Activated CD4-positive, alpha-beta memory T cell treated with anti-CD3 and anti-CD28 coated beads for 36 hours (primary cell): ENCODE measurements at regions not wholly inside any gene's neighbourhood (a gene's known extent, or its start where the extent isn't known, plus 50 kb on each side); places are given as distances from the start of the nearest gene placed in this dataset.
"Not testable (repeated sequence)": the region's sequence is repeated elsewhere in the genome, so short reads cannot be mapped to it uniquely, and the experiment has no call there.

Experiments
- CTCF ChIA-PET: fragments of 350-600 bp; sonication (Branson Sonifier 250); formaldehyde crosslinking; loops from one replicate; lab custom pipeline; 2021; ENCODE audit warnings: antibody characterized with exemption, inconsistent platforms; lab: Charles Lee
- POLR2A ChIA-PET: fragments of 350-600 bp; sonication (Branson Sonifier 250); formaldehyde crosslinking; loops from one replicate; lab custom pipeline; 2021; ENCODE audit warnings: antibody characterized with exemption; lab: Charles Lee
- DNase-seq: peaks from one replicate; pipeline ENCODE4 v3.0.0-alpha.2; 2020
- H3K27ac Mint-ChIP-seq: one replicate; pipeline ENCODE4 v1.8.0; 2021; ENCODE audit warnings: mixed read lengths
- H3K27me3 Mint-ChIP-seq: one replicate; pipeline ENCODE4 v1.8.0; 2021; ENCODE audit warnings: mixed read lengths
- H3K36me3 Mint-ChIP-seq: one replicate; pipeline ENCODE4 v1.8.0; 2021; ENCODE audit warnings: mixed read lengths
- H3K4me1 Mint-ChIP-seq: one replicate; pipeline ENCODE4 v1.8.0; 2021; ENCODE audit warnings: low read depth, mixed read lengths
- H3K4me3 Mint-ChIP-seq: one replicate; pipeline ENCODE4 v1.8.0; 2021; ENCODE audit warnings: mild to moderate bottlenecking, mixed read lengths
- H3K9me3 Mint-ChIP-seq: one replicate; pipeline ENCODE4 v1.8.0; 2021; ENCODE audit warnings: mixed read lengths
- intact Hi-C: fragments of 100-400 bp; cut with micrococcal nuclease; formaldehyde crosslinking; loops from one replicate; pipeline ENCODE4 v1.15.1; 2023

DNA sequence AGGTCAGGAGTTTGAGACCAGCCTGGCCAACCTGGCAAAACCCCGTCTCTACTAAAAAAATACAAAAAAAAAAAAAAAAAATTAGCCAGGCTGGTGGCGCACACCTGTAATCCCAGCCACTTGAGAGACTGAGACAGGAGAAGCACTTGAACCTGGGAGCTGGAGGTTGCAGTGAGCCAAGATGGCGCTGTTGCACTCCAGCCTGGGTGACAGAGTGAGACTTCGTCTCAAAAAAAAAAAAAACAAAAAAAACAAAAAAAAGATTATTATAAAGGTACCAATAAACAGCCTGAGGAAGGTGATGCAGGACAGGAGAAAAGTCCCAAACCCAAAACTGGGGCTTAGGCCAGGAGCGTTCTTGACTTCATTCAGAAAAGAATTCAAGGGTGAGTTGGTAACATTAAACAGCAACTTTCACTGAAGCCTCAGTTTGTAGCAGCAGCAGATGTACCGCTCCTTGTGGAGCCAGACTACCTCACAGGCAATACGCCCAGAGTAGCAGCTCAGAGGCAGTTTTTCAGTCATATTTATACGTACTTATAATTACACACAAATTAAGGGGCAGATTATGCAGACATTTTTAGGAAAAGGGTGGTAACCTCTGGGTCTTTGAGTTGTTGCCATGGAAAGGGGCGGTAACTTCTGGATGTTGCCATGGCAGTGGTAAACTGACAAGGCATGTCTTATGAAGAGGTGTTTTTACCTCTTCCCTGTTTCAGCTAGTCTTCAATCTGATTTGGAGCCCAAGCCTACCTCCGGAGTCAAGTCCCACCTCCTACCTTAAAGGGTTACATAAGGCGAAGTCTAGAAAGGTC is 1596.6 kb upstream of the CELF4 start:
- H3K4me3 Mint-ChIP-seq = no peak overlapping the region
- no peaks in the 10 kb centered on the region for H3K4me1 Mint-ChIP-seq
- no peak for DNase-seq
- H3K27ac Mint-ChIP-seq = no peak overlapping the region
- intact Hi-C loops = no loop called here
- H3K9me3 Mint-ChIP-seq = peaks cover 2% of the 10 kb centered on the region
- no peaks in the 10 kb centered on the region for H3K36me3 Mint-ChIP-seq
- no peaks in the 10 kb centered on the region for H3K27me3 Mint-ChIP-seq
- ChIA-PET CTCF (no interaction called here), POLR2A (no interaction called here)

- peaks cover 24% of the 10 kb centered on the region for H3K9me3 Mint-ChIP-seq
- DNase-seq = no peak
- POLR2A ChIA-PET = no interaction called here
- no peaks in the 10 kb centered on the region for H3K36me3 Mint-ChIP-seq
- CTCF ChIA-PET = no interaction called here
- no peaks in the 10 kb centered on the region for H3K27me3 Mint-ChIP-seq
- no peaks in the 10 kb centered on the region for H3K4me1 Mint-ChIP-seq
- H3K27ac Mint-ChIP-seq = no peak overlapping the region
- no peak overlapping the region for H3K4me3 Mint-ChIP-seq
- intact Hi-C loops = no loop called here
These were observed 1583.7 kb upstream of the CELF4 start for GRCh38 chr18:39149211-39149806.

DNA sequence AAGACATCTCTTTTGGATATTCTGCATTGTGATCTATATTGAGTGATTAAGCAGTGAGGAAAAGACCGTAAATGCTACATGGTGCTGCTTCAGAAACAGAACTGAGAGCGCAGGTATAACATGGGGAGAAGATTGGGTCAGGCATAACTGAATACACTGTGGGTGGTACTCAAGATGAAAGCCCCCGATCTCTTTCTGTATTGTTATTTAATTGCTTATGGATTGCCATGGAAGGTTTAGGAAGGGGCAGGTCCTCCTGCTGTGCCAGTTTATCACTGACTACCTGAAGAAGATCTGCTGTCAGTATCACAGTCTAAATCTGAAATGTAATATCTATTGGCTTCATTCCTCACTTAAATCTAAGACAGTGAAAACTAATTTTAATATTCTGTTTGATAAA is 1568.7 kb upstream of the CELF4 start:
- POLR2A ChIA-PET = no interaction called here
- no peak overlapping the region for H3K4me3 Mint-ChIP-seq
- H3K27me3 Mint-ChIP-seq = no peaks in the 10 kb centered on the region
- H3K36me3 Mint-ChIP-seq = no peaks in the 10 kb centered on the region
- H3K9me3 Mint-ChIP-seq = peaks cover 7% of the 10 kb centered on the region
- H3K27ac Mint-ChIP-seq = no peak overlapping the region
- H3K4me1 Mint-ChIP-seq = no peaks in the 10 kb centered on the region
- no peak for DNase-seq
- CTCF ChIA-PET = no interaction called here
- intact Hi-C loops = no loop called here

DNA sequence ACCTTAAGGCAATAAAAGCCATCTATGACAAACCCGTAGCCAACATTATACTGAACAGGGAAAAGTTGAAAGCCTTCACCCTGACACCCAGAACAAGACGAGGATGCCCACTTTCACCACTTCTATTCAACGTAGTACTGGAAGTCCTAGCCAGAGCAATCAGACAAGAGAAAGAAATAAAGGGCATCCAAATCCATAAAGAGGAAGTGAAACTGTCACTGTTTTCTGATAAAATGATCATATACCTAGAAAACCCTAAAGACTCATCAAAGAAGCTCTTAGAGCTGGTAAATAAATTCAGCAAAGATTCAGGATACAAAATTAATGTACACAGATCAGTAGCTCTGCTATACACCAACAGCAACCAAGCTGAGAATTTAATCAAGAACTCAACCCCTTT is 1561.9 kb upstream of the CELF4 start:
- DNase-seq, H3K36me3 Mint-ChIP-seq, H3K4me1 Mint-ChIP-seq, intact Hi-C loops, H3K27ac Mint-ChIP-seq, POLR2A ChIA-PET, H3K4me3 Mint-ChIP-seq, H3K27me3 Mint-ChIP-seq: not testable (repeated sequence)
- CTCF ChIA-PET = interaction anchor here (0.7 kb wide), 1 partner anchor 1452 kb away, joined by 3 read pairs; no protein-coding TSS in a partner anchor
- peaks cover 39% of the 10 kb centered on the region for H3K9me3 Mint-ChIP-seq

DNA sequence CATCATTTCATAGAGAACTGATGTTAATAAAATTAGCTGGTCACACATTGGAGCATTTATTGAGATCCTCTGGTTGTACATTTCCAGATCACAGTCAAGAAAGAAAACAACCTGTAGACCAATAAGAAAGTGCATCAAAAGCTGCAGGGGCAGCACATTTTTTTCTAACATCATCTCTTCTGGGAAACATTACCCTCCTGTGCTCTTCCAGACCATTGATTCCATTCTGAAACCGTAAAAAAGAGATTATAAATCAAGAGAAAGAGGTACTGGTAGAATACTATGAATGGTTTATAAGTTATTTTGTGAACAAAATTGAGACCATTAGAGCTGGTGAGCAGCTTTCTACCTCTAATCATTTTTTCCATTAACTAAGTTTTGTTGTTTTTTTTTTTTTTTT is 1548.2 kb upstream of the CELF4 start:
- Mint-ChIP-seq H3K36me3 (no peaks in the 10 kb centered on the region), H3K27ac (no peak overlapping the region), H3K4me3 (no peak overlapping the region), H3K4me1 (no peaks in the 10 kb centered on the region), H3K27me3 (no peaks in the 10 kb centered on the region), H3K9me3 (peaks cover 4% of the 10 kb centered on the region)
- intact Hi-C loops = no loop called here
- ChIA-PET CTCF (no interaction called here), POLR2A (no interaction called here)
- no peak for DNase-seq

DNA sequence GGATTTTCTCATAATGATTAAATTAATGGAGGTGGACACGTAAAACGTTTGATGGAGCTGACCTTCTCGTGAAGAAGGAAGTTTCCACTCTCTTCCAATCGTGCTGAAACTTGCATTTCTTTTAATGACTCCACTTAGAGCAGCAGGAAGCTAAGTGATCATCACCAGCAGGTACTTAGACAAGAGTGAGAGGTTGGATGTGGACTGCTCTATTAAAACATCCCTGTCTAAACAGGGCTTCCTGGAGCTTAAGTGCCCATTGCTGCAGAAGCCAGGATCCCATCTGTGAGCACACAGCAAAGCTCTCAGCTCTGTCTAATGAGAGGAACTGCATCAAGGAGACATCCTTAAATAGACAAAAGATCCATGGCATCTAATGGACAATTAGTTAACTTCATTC is 1539.5 kb upstream of the CELF4 start:
- intact Hi-C loops = no loop called here
- no peak for DNase-seq
- no peak overlapping the region for H3K4me3 Mint-ChIP-seq
- H3K27me3 Mint-ChIP-seq = no peaks in the 10 kb centered on the region
- ChIA-PET CTCF (no interaction called here), POLR2A (no interaction called here)
- no peaks in the 10 kb centered on the region for H3K9me3 Mint-ChIP-seq
- H3K27ac Mint-ChIP-seq = no peak overlapping the region
- H3K36me3 Mint-ChIP-seq = no peaks in the 10 kb centered on the region
- H3K4me1 Mint-ChIP-seq = no peaks in the 10 kb centered on the region

- ChIA-PET CTCF (no interaction called here), POLR2A (no interaction called here)
- intact Hi-C loops = no loop called here
- H3K4me1 Mint-ChIP-seq = no peaks in the 10 kb centered on the region
- H3K27me3 Mint-ChIP-seq = no peaks in the 10 kb centered on the region
- H3K27ac Mint-ChIP-seq = no peak overlapping the region
- H3K36me3 Mint-ChIP-seq = no peaks in the 10 kb centered on the region
- H3K9me3 Mint-ChIP-seq = peaks cover 4% of the 10 kb centered on the region
- no peak overlapping the region for H3K4me3 Mint-ChIP-seq
- no peak for DNase-seq
These were observed 1507.4 kb upstream of the CELF4 start for GRCh38 chr18:39072970-39073369.

DNA sequence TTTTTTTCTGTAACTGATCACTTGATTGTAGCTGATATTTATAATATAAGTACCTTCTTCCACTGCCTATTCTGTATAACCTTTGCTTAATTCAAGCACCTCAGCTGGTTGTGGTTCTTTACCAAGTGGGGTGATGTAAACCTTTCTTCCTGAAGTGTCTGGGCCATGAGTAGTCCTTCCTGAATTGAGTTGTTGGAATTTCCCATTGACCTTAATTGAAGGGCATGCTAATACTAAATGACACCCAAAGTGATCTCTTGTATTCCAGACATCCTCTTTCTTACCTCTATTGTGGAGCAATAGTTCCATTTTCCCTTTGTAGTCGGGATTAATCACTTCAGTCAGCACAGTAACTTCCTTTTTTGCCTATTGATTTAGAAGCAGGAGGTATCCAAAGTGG is 1496.8 kb upstream of the CELF4 start:
- CTCF ChIA-PET = no interaction called here
- Mint-ChIP-seq H3K27me3 (no peaks in the 10 kb centered on the region), H3K36me3 (no peaks in the 10 kb centered on the region), H3K4me3 (no peak overlapping the region), H3K27ac (no peak overlapping the region), H3K9me3 (peaks cover 8% of the 10 kb centered on the region), H3K4me1 (no peaks in the 10 kb centered on the region)
- intact Hi-C loops = no loop called here
- POLR2A ChIA-PET = no interaction called here
- no peak for DNase-seq

- Mint-ChIP-seq H3K27ac (no peak overlapping the region), H3K4me3 (no peak overlapping the region), H3K27me3 (no peaks in the 10 kb centered on the region), H3K4me1 (no peaks in the 10 kb centered on the region), H3K9me3 (peaks cover 8% of the 10 kb centered on the region), H3K36me3 (no peaks in the 10 kb centered on the region)
- intact Hi-C loops = no loop called here
- ChIA-PET CTCF (interaction anchor here (0.6 kb wide), 1 partner anchor 51 kb away, joined by 3 read pairs; no protein-coding TSS in a partner anchor), POLR2A (no interaction called here)
- no peak for DNase-seq
These were observed 1492.9 kb upstream of the CELF4 start for GRCh38 chr18:39058386-39059000.

DNA sequence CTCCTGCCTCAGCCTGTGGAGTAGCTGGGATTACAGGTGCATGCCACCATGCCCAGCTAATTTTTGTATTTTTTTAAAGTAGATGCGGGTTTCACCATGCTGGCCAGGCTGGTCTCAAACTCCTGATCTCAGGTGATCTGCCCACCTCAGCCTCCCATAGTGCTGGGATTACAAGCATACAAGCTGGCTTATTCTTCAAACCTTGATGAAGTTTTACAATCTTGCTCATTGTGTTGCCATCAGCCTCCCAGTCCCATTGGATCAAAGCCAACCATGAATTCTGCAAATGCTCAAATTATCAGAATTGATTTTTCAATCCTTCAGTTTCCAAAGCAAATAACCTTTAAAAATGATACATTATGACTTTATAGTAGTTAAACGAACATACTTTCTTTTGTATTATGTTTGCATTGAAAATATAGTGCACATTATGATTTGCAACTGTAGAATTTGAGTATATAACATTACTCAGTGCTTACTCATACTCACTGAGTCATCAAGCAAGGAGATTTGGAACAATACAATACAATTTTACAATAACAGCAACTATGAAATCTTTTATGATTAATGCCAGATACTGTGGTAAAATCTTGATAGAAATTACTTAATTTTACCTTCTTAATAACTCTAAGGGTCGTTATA is 1491.9 kb upstream of the CELF4 start:
- intact Hi-C loops = no loop called here
- no peak overlapping the region for H3K27ac Mint-ChIP-seq
- no peak for DNase-seq
- no peaks in the 10 kb centered on the region for H3K36me3 Mint-ChIP-seq
- no peak overlapping the region for H3K4me3 Mint-ChIP-seq
- H3K27me3 Mint-ChIP-seq = no peaks in the 10 kb centered on the region
- H3K9me3 Mint-ChIP-seq = peaks cover 8% of the 10 kb centered on the region
- ChIA-PET POLR2A (no interaction called here), CTCF (no interaction called here)
- H3K4me1 Mint-ChIP-seq = no peaks in the 10 kb centered on the region

DNA sequence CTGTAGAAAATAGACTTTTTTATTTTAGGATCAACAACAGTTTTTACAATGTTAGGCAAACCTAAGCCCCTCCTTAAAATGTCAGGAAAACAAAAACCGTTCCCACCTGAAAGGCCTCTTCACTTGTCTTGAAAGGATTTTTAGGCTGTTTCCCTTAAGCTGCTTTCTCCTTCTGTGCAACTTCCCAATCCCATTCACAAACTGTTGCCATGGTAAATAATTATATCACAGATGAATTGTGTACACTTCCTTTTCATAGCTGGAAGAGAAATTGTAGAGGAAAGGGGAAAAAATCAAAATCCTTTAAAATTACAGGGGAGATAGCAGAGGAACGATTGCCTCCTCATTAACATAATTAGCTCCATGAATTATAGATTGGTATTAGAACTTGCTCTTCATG is 1488.0 kb upstream of the CELF4 start:
- peaks cover 3% of the 10 kb centered on the region for H3K9me3 Mint-ChIP-seq
- no peaks in the 10 kb centered on the region for H3K4me1 Mint-ChIP-seq
- intact Hi-C loops = no loop called here
- CTCF ChIA-PET = no interaction called here
- no peaks in the 10 kb centered on the region for H3K27me3 Mint-ChIP-seq
- POLR2A ChIA-PET = no interaction called here
- H3K4me3 Mint-ChIP-seq = no peak overlapping the region
- no peaks in the 10 kb centered on the region for H3K36me3 Mint-ChIP-seq
- H3K27ac Mint-ChIP-seq = no peak overlapping the region
- no peak for DNase-seq

DNA sequence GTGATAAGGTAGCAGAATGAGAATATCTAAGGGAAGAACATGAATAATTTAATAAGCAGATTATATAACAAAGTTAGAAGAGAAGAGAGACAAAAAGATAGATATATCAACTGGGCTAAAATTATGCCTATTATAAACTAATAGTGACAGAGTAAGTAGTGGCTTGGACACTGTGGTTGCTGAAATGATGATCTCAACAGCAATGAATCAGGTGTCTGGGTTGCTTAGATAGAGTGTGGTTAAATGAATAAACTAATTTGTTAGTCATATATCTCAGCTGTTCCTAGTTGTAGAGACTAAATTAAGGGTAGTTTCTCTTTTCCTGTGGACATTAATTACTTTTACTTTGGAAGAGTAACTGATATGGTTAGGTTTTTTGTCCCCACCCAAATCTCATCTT is 1485.4 kb upstream of the CELF4 start:
- intact Hi-C loops = no loop called here
- no peak for DNase-seq
- Mint-ChIP-seq H3K4me3 (no peak overlapping the region), H3K27ac (no peak overlapping the region), H3K9me3 (no peaks in the 10 kb centered on the region), H3K27me3 (no peaks in the 10 kb centered on the region), H3K4me1 (no peaks in the 10 kb centered on the region), H3K36me3 (no peaks in the 10 kb centered on the region)
- POLR2A ChIA-PET = no interaction called here
- CTCF ChIA-PET = no interaction called here
